ENCODE measurements at regions not wholly inside any gene's neighbourhood (a gene's known extent, or its start where the extent isn't known, plus 50 kb on each side); places are given as distances from the start of the nearest gene placed in this dataset.

- Histone ChIP-seq H3K4me1 (ENCODE audit: control insufficient read depth in 4 of 4, insufficient read depth in 4 of 4, low read length in 3 of 4) (no peaks in the 10 kb centered on the region), H3K36me3 (ENCODE audit: control insufficient read depth in 4 of 4, insufficient read depth in 3 of 4, low read depth in 1 of 4, low read length in 3 of 4) (no peaks in the 10 kb centered on the region), H3K4me3 (ENCODE audit: low read depth in 1 of 3, low read length in 3 of 3) (no peak overlapping the region), H3K27me3 (ENCODE audit: control insufficient read depth in 4 of 4, insufficient read depth in 4 of 4, low read length in 3 of 4) (no peaks in the 10 kb centered on the region), H3K27ac (ENCODE audit: low read depth in 1 of 2, low read length in 2 of 2) (no peak overlapping the region), H3K9ac (ENCODE audit: low read depth in 1 of 2, low read length in 2 of 2) (no peak overlapping the region), H3K9me3 (ENCODE audit: control insufficient read depth in 4 of 4, low read length in 3 of 4) (no peaks in the 10 kb centered on the region)
- TF ChIP-seq SP1 (IDR thresholded peaks at IDR 0.05) (no peak), RAD21 (IDR thresholded peaks at IDR 0.05) (no peak), GABPA (IDR thresholded peaks at IDR 0.05 in 1 of 2, conservative IDR thresholded peaks at IDR 0.05 in 1 of 2) (no peak), HNF4G (IDR thresholded peaks at IDR 0.05) (no peak), NR2F2 (IDR thresholded peaks at IDR 0.05) (no peak), RXRA (IDR thresholded peaks at IDR 0.05) (no peak), EGR1 (IDR thresholded peaks at IDR 0.05; ENCODE audit: low read depth in 2 of 2) (no peak), CTCF (IDR thresholded peaks at IDR 0.05; ENCODE audit: low read depth, low read length, missing input control) (no peak), ATF3 (IDR thresholded peaks at IDR 0.05) (no peak), TAF1 (conservative IDR thresholded peaks at IDR 0.05) (no peak), REST (IDR thresholded peaks at IDR 0.05) (no peak), FOXA1 (IDR thresholded peaks at IDR 0.05) (no peak), JUND (IDR thresholded peaks at IDR 0.05) (no peak), MAX (IDR thresholded peaks at IDR 0.05) (no peak)
- WGBS, result 85% methylated on average over 3 of the region's 3 CpGs
- DNase-seq (ENCODE audit: low spot score), result no peak
Measured at GRCh38 chr20:22101606-22102005, 396.1 kb downstream of the PAX1 start.

GRCh38 chr20:22100686-22101085 lies 395.2 kb downstream of the PAX1 start:
- no peak overlapping the region for H3K9ac ChIP-seq (ENCODE audit: low read depth in 1 of 2, low read length in 2 of 2)
- no peak overlapping the region for H3K27ac ChIP-seq (ENCODE audit: low read depth in 1 of 2, low read length in 2 of 2)
- H3K36me3 ChIP-seq (ENCODE audit: control insufficient read depth in 4 of 4, insufficient read depth in 3 of 4, low read depth in 1 of 4, low read length in 3 of 4), result no peaks in the 10 kb centered on the region
- H3K4me1 ChIP-seq (ENCODE audit: control insufficient read depth in 4 of 4, insufficient read depth in 4 of 4, low read length in 3 of 4), result no peaks in the 10 kb centered on the region
- no peaks in the 10 kb centered on the region for H3K27me3 ChIP-seq (ENCODE audit: control insufficient read depth in 4 of 4, insufficient read depth in 4 of 4, low read length in 3 of 4)
- no peak overlapping the region for H3K4me3 ChIP-seq (ENCODE audit: low read depth in 1 of 3, low read length in 3 of 3)
- no peaks in the 10 kb centered on the region for H3K9me3 ChIP-seq (ENCODE audit: control insufficient read depth in 4 of 4, low read length in 3 of 4)
- no peak for DNase-seq (ENCODE audit: low spot score)
- WGBS, result 75% methylated on average over 6 of the region's 6 CpGs
- TF ChIP-seq HNF4G (IDR thresholded peaks at IDR 0.05) (no peak), GABPA (IDR thresholded peaks at IDR 0.05 in 1 of 2, conservative IDR thresholded peaks at IDR 0.05 in 1 of 2) (no peak), RAD21 (IDR thresholded peaks at IDR 0.05) (no peak), ATF3 (IDR thresholded peaks at IDR 0.05) (no peak), REST (IDR thresholded peaks at IDR 0.05) (no peak), TAF1 (conservative IDR thresholded peaks at IDR 0.05) (no peak), FOXA2 (IDR thresholded peaks at IDR 0.05) (no peak), YY1 (IDR thresholded peaks at IDR 0.05) (no peak), JUND (IDR thresholded peaks at IDR 0.05) (no peak), EGR1 (IDR thresholded peaks at IDR 0.05; ENCODE audit: low read depth in 2 of 2) (no peak), ZBTB33 (IDR thresholded peaks at IDR 0.05) (no peak), NR2F2 (IDR thresholded peaks at IDR 0.05) (no peak), MAX (IDR thresholded peaks at IDR 0.05) (no peak), FOXA1 (IDR thresholded peaks at IDR 0.05) (no peak), HNF4A (conservative IDR thresholded peaks at IDR 0.05) (no peak), RXRA (IDR thresholded peaks at IDR 0.05) (no peak)

Data from liver (tissue), 8 donors.